ENCODE measurements at regions not wholly inside any gene's neighbourhood (a gene's known extent, or its start where the extent isn't known, plus 50 kb on each side); places are given as distances from the start of the nearest gene placed in this dataset.

DNA sequence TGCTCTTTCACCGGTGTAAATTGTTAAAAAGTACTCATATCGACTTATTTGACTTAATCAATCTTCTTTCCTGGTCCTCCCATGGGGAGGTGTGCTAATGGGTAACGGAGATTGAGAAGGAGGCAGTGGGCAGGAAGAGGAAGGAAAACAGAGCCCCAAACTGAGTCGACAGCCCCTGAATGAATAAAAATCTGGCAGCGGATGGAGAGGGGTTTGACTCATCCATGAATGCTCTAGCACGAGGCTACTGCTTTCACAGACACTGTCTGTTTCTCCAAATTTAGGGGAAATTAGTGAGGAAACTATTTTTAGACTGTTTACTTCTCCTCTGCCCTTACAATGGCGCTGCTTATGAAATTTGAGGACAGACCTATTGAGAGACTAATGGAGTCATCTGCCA, 142.2 kb upstream of the ATXN1 start:
- TF ChIP-seq, protein P1, sequence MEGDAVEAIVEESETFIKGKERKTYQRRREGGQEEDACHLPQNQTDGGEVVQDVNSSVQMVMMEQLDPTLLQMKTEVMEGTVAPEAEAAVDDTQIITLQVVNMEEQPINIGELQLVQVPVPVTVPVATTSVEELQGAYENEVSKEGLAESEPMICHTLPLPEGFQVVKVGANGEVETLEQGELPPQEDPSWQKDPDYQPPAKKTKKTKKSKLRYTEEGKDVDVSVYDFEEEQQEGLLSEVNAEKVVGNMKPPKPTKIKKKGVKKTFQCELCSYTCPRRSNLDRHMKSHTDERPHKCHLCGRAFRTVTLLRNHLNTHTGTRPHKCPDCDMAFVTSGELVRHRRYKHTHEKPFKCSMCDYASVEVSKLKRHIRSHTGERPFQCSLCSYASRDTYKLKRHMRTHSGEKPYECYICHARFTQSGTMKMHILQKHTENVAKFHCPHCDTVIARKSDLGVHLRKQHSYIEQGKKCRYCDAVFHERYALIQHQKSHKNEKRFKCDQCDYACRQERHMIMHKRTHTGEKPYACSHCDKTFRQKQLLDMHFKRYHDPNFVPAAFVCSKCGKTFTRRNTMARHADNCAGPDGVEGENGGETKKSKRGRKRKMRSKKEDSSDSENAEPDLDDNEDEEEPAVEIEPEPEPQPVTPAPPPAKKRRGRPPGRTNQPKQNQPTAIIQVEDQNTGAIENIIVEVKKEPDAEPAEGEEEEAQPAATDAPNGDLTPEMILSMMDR (conservative IDR thresholded peaks at IDR 0.05; ENCODE audit: low read length) = no peak
- no peak for TF ChIP-seq EZH2phosphoT487 (IDR thresholded peaks at IDR 0.05; ENCODE audit: borderline replicate concordance)
